ENCODE measurements at regions not wholly inside any gene's neighbourhood (a gene's known extent, or its start where the extent isn't known, plus 50 kb on each side); places are given as distances from the start of the nearest gene placed in this dataset.

- DNase-seq (ENCODE audit: insufficient read length, low spot score) = no peak
- no peak for FAIRE-seq
Measured at GRCh38 chr15:62431008-62431797, 266.1 kb upstream of the C2CD4B start.

GRCh38 chr15:62431817-62432216 lies 266.7 kb upstream of the C2CD4B start:
- no peak for FAIRE-seq
- DNase-seq (ENCODE audit: insufficient read length, low spot score) = no peak

- no peak for FAIRE-seq
- no peak for DNase-seq (ENCODE audit: insufficient read length, low spot score)
Measured at GRCh38 chr15:62432702-62433398, 267.8 kb upstream of the C2CD4B start.

GRCh38 chr15:62436235-62436634 lies 271.1 kb upstream of the C2CD4B start:
- FAIRE-seq = no peak
- DNase-seq (ENCODE audit: insufficient read length, low spot score) = no peak

GRCh38 chr15:62437753-62438152 lies 272.7 kb upstream of the C2CD4B start:
- FAIRE-seq = no peak
- no peak for DNase-seq (ENCODE audit: insufficient read length, low spot score)

- DNase-seq (ENCODE audit: insufficient read length, low spot score) (no peak), FAIRE-seq (no peak)
Measured at GRCh38 chr15:62439543-62440016, 274.5 kb upstream of the C2CD4B start.

- DNase-seq (ENCODE audit: insufficient read length, low spot score) (no peak), FAIRE-seq (no peak)
Measured at GRCh38 chr15:62440362-62441105, 275.4 kb upstream of the C2CD4B start.

GRCh38 chr15:62444104-62445022 lies 279.3 kb upstream of the C2CD4B start:
- no peak for FAIRE-seq
- no peak for DNase-seq (ENCODE audit: insufficient read length, low spot score)

GRCh38 chr15:62445244-62445643 lies 280.2 kb upstream of the C2CD4B start:
- FAIRE-seq = no peak
- DNase-seq (ENCODE audit: insufficient read length, low spot score) = no peak

- DNase-seq (ENCODE audit: insufficient read length, low spot score) (no peak), FAIRE-seq (no peak)
Measured at GRCh38 chr15:62446984-62447383, 281.9 kb upstream of the C2CD4B start.

GRCh38 chr15:62447742-62448141 lies 282.7 kb upstream of the C2CD4B start:
- FAIRE-seq (no peak), DNase-seq (ENCODE audit: insufficient read length, low spot score) (no peak)

- no peak for FAIRE-seq
- no peak for DNase-seq (ENCODE audit: insufficient read length, low spot score)
Measured at GRCh38 chr15:62449638-62450037, 284.6 kb upstream of the C2CD4B start.

GRCh38 chr15:62450061-62450460 lies 285.0 kb upstream of the C2CD4B start:
- no peak for DNase-seq (ENCODE audit: insufficient read length, low spot score)
- no peak for FAIRE-seq

- FAIRE-seq = no peak
- no peak for DNase-seq (ENCODE audit: insufficient read length, low spot score)
Measured at GRCh38 chr15:62452026-62452425, 286.9 kb upstream of the C2CD4B start.

- no peak for FAIRE-seq
- no peak for DNase-seq (ENCODE audit: insufficient read length, low spot score)
Measured at GRCh38 chr15:62452667-62453066, 287.6 kb upstream of the C2CD4B start.

GRCh38 chr15:62453375-62453774 lies 288.3 kb upstream of the C2CD4B start:
- no peak for DNase-seq (ENCODE audit: insufficient read length, low spot score)
- no peak for FAIRE-seq

GRCh38 chr15:62453981-62454380 lies 288.9 kb upstream of the C2CD4B start:
- DNase-seq (ENCODE audit: insufficient read length, low spot score) = no peak
- no peak for FAIRE-seq

GRCh38 chr15:62454567-62455172 lies 289.6 kb upstream of the C2CD4B start:
- DNase-seq (ENCODE audit: insufficient read length, low spot score) (no peak), FAIRE-seq (no peak)

GRCh38 chr15:62455441-62455921 lies 290.4 kb upstream of the C2CD4B start:
- no peak for FAIRE-seq
- no peak for DNase-seq (ENCODE audit: insufficient read length, low spot score)

Data from GM19239 (cell line).